Muscle of arm (tissue), 1 donor: ENCODE measurements at regions not wholly inside any gene's neighbourhood (a gene's known extent, or its start where the extent isn't known, plus 50 kb on each side); places are given as distances from the start of the nearest gene placed in this dataset.

ENCODE experiments used
- DNase-seq: peaks from one replicate; pipeline ENCODE4 v3.0.0-alpha.2; 2013

- DNase-seq, result no peak
Measured at GRCh38 chr2:117714110-117714509, 100.4 kb upstream of the DDX18 start.

GRCh38 chr2:117714745-117715417 is 99.6 kb upstream of the DDX18 start:
- no peak for DNase-seq

- DNase-seq, result no peak
Measured at GRCh38 chr2:117716505-117716904, 98.0 kb upstream of the DDX18 start.

- DNase-seq, result no peak
Measured at GRCh38 chr2:117717072-117717471, 97.4 kb upstream of the DDX18 start.

- no peak for DNase-seq
Measured at GRCh38 chr2:117718048-117718447, 96.4 kb upstream of the DDX18 start.

GRCh38 chr2:117720765-117721164 is 93.7 kb upstream of the DDX18 start:
- DNase-seq, result no peak

GRCh38 chr2:117723483-117723882 is 91.0 kb upstream of the DDX18 start:
- no peak for DNase-seq

- DNase-seq, result no peak
Measured at GRCh38 chr2:117723888-117724434, 90.5 kb upstream of the DDX18 start.

- DNase-seq, result no peak
Measured at GRCh38 chr2:117726747-117727146, 87.7 kb upstream of the DDX18 start.

GRCh38 chr2:117737846-117738245 is 76.6 kb upstream of the DDX18 start:
- no peak for DNase-seq

- no peak for DNase-seq
Measured at GRCh38 chr2:117738991-117739839, 75.3 kb upstream of the DDX18 start.

- no peak for DNase-seq
Measured at GRCh38 chr2:117745537-117745936, 69.0 kb upstream of the DDX18 start.

GRCh38 chr2:117755768-117756167 is 58.7 kb upstream of the DDX18 start:
- DNase-seq, result no peak

GRCh38 chr2:117760916-117761315 is 53.6 kb upstream of the DDX18 start:
- no peak for DNase-seq

GRCh38 chr2:117762454-117762853 is 52.0 kb upstream of the DDX18 start:
- no peak for DNase-seq

- no peak for DNase-seq
Measured at GRCh38 chr2:117763804-117764203, 50.7 kb upstream of the DDX18 start.
